ENCODE measurements at regions not wholly inside any gene's neighbourhood (a gene's known extent, or its start where the extent isn't known, plus 50 kb on each side); places are given as distances from the start of the nearest gene placed in this dataset.

DNA sequence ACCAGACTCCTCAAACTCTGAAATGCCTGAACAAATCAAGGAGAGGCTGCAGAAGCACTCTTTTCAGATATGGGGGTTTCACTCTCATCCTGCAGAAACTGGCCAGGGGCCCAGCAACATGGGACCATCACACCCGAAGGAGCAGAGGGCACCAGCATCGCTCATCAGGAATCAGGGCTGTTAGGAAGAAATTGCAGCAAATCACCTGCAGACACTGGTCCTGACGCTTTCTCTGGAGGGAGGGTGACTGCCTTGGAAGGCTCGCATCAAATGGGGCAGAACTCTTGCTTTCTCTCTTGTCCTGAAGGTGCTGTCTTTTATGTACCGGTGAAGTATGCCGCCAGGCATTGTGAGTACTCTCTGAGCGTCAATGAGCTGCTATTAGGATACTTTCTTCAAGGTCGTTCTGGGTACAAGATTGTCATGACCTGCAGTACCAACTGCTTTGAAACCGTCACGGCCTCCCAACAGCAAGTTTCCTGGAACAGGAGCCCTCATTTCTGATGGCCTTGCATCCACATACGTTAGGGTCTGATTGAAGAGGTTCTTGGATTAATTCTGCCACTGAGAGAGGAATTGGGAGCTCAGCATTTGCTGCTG, 155.7 kb upstream of the SOX1 start:
- ATAC-seq = no peak

DNA sequence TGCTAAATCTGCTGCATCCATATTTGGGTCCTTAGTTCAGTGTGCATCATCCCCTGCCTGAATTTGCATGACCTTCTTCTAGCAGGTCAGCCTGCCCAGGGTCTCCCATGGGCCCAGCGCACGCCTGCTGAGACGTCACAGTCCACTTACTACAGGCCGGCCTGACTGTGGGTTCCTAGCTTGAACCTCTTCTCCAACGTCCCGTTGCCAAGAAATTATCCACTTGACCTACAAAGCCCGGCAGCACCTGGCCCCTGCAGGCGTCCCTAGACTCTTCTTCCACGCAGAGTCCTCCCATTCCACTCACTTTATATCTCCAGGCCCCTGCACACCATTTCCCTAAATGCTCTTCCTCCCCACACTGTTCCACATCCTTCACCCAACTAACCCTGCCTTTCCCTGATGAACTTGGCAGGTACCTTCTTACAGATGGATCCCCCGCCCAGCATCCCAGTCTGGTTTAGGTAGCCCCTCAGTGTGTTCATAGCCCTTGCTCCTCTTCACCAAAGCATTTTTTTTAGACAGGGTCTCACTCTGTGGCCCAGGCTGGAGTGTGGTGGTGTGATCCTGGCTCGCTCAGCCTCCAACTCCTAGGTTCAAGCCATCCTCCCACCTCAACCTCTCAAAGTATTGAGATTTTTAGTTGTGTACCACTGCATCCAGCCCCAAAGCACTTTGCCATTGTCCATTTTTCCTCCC, 155.0 kb upstream of the SOX1 start:
- no peak for ATAC-seq

DNA sequence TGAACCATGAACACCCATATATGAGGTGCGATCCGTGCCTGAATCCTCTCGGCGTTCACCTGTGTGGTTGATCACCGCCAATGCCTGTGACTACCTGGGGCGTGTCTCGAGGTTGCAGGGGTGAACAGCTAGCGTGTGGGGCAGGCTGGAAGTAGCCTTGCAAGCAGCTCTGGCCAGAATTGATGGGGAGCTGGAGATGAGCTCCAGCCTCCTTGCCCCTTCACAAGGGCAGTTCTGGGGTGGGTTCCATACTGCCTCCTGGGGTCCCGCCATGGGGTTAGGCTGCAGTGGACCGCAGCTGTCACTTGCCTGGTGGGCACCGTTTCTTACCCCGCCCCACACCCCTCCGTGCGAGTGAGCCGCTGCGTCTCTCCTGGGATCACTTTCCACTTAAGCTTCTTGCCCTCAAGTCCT, 154.5 kb upstream of the SOX1 start:
- no peak for ATAC-seq

DNA sequence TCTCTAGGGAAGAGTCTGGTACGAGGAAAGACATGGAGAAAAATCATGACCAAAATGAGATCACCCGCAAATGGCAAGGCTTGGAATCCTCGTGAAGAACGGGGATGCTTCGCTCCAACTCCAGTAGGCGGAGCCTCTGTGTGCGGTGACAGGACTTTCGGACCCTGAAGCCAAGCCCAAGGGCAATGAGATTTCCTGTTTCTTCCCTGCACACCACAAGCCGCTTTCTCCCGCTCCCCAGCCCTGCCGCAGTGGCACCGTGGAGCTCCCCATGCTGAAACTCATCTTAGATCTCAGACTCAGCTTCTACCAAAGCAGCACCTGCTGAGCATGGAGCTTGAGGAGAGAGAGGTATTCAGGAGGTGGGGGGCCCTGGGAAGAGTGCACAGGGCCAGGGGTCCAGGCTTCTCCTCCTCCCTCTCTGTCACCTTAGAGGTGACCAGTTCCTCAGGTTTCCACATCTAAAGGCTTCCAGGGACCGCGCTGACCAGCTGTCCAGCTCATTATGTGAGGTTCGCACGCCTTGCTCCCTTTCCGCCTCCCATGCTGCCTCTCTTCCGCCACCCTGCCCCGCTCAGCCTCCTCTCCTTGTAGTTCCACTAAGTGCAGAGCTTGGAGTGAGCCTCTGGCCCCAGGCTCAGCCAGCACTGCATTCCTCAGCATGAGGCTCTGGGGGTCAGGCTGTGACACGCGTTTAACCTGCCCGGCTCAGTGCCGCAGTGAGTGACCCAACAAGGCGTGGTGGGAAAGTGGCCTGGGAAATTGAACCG, 153.8 kb upstream of the SOX1 start:
- ATAC-seq = no peak

DNA sequence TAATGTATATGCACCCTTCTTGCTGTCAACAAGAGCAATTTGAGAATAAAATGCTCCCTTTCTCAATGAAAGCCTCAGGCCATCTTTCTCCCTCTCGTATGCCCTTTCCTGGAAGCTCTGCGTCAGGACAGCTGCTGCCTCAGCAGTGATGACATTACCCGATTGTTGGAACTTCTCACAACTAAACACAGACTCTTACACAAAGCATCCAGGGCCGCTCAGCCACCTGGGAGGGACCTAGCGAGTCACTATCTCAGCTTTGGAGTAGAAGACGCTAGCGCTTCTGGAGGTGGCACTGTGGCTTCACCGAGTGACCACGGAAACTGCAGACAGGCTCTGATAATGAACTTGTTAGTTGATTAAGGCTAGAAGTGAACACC, 153.2 kb upstream of the SOX1 start:
- no peak for ATAC-seq

DNA sequence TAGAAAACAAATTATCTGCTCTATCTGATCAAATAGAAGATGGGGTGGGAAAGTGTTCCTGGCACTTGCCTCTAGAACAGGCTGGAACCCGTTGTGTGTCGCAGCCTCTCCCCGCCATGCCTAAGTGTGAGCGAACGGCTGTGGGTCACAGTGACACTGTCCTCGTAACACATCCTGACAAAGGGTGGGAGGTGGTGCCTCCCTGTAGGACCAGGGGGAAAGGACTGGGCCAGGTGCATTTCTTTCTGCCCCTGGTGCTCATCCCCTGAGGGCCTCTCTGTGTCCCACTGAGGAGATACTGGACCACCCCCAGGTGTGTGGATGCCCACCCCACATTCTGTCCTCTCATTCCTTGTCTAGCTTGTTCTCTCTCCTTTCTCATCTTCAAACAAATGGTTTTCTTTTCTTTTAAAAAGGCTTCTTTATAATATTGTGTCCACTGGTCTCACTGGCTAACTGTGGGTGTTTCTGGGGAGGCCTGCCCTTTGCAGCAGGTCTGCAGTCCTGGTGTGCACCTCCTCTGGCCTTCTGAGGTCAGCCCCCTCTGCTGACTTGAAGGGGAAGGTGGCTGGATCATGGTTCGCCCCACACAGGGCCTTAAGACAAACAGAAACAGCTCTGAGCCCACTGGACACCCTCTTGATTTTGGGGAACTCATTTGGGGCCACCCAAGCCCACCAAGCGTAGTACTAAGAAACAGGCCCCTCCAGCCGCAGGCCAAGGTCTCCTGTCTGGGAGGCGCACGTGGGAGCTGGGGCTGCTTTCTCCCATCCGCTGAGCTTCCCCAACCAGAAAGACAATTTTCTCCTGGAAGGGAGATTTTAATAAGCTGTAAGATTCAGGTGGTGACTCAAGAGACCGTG, 152.5 kb upstream of the SOX1 start:
- no peak for ATAC-seq

DNA sequence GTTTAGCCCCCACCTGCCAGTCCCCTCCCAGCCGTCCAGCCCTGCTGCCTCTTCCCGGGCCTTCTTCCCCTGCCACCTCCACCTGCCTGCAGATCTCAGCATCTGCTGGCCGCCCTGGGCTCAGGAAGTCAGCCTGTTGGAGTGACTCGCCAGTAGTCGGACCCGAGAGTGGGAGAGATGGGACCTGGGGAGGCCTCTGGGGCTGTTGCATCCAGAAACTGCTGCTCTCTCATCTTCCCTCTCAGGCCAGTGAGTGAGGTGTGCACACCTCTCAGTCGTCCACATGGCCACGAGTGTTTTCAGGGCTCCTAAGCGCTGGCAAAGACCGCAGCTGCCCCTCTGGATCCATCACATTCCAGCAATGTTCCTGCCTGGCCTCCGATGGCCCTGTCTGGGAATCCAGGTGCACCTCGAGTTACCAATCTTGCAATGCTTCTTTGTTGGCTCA, 151.8 kb upstream of the SOX1 start:
- ATAC-seq = no peak

DNA sequence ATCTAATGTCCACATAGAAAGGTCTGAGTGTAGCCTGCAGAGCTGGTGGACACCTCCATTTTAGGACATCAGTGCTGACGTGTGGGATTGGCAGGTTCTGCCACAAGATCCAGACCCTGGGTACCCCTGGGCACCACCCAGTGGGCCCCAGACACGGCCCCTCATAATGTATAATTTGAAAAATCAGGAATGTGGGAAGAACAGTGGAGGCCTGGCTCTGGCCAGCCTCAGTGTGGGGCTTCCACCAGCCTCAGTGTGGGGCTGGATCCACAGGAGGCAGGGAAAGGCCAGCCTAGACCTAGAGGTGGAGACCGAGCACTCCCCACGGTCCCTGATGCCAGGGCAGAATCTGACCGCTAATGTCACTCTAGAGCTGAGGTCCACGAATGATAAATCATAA, 150.7 kb upstream of the SOX1 start:
- ATAC-seq = no peak

DNA sequence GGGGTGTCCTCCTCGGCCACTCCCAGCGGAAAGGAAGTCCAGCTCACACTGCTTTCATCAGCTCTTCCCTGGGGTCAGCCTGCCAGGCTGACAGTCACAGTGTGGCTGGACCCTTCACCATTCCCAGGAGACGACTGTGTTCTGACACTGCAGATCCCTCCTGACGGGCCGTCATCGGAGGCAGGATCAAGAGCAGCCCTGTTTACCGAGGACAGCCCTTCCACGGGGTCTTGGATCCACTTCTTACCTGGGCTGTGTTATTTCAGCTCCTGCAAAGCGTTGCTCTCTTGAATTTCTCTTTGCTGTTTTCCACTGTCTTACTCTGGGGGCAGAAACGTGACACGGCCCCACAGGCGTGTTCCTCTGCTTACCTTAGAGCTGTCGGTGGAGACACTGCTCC, 149.9 kb upstream of the SOX1 start:
- ATAC-seq = no peak

DNA sequence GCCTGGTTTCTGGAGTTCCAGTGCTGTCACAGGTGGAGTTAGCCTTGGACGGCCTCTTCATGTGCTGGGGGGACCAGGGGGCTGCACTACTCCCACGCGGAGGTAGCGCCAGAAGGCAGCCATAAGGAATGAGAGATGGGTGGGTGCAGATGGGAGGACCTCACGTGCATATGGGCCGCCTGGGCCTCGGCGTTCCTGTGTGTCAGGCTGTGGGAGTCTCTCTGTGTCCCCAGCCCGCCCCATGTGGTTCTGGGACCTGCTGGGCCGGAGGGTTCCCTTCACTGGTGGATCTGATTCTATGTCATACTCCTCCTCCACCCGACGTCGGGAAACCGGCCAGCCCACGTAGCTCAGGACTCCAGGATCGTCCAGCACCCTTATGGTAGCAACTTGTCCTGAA, 149.0 kb upstream of the SOX1 start:
- ATAC-seq = no peak

DNA sequence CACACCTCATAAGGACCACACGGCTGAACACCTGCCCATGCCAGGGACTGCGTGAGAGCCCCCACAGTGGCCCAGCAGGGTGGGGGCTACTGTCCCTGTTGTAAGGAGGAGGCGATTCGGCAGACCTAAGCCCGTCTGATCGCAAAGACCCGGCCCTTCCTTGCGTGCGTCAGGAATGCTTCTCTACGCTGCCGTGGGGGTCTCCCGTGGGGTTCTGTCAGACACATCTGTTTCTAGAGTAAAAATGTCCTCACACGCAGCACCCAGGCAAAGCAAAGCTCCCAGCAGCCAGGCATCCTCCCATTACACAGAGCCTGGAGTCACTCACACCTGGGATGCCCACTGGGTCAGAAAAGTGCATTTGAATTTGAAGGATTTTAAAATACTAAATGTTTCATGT, 147.7 kb upstream of the SOX1 start:
- no peak for ATAC-seq

DNA sequence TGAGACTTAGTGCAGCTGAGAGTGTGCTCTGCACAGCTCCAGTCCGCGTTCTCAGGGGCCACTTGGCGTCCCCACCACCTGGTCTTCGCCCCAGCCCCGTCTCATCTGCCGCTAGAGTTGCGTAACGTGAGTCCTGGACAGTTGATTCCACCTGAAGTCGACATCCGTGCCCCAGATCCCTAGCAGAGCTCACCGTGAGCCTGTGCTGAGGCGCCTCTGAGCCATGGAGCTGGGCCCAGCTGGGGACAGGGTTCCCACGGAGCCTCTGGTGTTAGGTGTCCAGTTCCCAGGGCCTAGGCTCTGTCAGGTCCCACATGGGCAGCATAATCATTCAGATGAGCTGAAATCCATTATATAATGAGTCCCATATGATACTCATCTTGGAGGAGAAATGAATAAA, 147.1 kb upstream of the SOX1 start:
- no peak for ATAC-seq

DNA sequence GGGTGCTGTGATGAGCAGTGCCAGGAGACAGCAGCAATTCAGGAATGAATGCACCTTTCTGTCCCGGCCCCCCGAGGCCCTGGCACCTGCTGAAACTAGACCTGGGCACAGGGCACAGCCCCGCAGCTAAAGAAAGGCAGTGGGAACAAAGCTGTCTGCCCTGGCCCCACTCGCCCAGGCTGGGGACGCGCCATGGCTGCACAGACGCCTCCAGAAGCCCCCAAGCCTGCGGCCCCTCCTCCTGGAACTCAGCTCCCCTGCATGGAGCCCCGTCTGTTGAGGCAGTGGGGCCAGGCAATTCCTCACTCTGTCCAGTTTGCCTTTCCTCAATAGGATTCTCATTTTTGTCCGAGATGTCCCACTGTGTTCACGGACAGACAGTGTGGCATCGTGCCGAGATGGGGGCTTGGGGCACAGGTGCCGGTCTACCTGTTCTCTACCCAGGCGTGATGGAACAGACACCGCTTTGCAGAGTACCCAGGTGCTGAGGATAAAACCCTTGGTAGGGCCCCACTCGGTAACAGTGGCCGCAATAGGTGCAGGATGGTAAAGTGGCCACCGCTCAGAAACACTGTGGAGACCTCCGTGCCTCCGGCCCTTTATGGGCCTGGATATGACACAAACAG, 146.5 kb upstream of the SOX1 start:
- no peak for ATAC-seq

DNA sequence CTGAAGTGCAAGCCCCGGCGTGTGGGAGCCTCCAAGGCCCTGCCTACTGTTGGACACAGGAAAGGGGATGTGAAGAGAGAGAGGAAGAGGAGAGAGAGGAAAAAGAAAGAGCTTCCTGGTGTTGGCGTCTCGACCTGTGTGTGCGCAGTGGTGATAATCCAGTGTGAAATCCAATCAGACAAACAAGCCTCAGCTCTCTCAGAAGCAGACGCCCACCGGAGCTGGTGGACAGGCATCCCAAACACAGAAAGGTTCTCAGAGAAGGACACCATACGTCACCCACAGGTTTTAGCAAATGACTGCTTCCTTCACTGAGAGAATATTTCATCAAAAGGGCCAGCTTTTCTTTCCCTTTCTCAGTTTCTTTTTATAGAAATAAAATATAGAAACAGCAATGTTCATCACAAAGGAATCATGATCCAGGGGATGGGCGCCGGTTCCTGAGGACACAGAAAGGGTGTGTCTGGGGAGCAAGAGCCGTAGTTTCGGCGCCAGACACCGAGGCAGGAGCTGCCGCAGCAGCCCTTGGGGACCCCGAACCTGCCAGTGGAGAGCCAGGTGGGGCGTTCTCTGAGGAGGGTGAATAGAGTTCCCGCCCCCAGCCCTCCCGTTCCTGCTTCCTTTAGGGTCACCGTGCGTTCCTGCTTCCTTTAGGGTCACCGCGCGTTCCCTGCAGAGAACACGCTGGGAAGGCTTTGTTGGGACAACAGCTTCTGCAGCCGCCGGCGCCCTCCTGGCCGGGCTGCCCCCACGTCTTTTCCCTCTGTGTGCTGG, 145.8 kb upstream of the SOX1 start:
- ATAC-seq = no peak

DNA sequence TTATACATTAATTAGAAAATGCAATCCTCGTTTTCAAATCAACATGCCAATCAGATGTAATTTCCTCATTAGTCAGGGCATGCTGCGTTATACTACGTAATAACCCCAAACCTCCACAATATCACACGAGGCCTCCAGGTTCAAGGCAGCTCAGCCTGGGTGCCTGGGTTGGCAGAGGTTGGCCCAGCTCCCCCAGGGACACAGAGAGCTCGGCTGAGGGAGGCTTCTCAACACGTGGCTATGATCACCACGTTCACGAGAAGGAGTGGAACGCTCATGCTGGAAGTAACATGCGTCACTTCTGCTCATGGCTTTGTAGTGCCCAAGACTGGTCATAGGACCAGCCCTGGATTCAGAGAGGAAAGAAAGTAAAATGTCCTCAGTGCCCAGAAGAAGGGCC, 144.9 kb upstream of the SOX1 start:
- ATAC-seq = no peak

DNA sequence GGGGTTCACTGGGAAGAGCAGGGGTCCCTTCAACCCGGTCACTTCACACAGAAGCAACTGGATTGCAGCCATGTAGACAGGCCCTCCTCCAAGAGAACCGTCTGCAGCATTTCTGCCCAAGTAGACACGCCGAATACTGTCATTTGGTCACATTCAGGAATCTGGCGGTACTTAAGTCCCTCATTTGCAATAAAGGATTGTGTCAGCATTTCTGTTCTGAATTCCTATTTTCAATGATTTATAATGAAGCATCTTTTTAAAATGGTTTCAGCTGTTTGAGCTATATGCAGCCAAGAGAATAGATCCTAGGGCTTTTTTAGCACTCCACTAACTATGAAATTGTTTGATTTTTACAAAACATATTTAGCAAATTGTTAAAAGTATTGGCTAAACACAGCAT, 143.5 kb upstream of the SOX1 start:
- ATAC-seq = no peak

DNA sequence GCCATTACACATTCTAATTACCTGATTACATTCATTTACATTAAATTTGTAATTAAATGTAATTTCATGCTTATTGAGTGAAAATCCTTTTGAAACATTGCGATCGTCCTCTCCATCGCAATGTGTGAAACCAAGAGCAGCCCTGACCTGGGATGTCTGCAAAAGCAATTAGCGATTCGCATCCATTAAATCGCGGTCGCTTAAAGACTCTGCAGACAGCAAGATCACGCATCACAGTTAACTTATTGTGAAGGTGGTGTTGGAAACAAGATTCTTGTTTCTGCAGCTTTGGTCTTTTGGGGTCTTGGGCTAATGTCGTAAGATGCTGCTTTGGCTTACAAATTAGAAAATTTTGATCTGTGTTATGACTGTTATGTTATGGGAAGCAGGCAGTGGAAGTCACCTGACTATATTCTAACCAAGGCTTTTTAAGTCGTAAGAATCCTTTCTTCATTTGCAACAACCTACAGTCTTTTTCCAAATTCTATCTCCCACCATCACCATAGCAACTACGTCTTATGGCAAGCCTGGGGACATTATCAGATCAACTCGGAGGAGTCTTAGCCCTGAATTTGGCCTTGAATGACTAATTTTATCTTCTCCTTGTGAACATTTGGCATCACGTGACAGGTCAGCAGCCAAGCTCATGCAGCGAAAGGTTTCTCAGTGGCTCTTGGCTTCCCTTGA, 142.8 kb upstream of the SOX1 start:
- no peak for ATAC-seq

DNA sequence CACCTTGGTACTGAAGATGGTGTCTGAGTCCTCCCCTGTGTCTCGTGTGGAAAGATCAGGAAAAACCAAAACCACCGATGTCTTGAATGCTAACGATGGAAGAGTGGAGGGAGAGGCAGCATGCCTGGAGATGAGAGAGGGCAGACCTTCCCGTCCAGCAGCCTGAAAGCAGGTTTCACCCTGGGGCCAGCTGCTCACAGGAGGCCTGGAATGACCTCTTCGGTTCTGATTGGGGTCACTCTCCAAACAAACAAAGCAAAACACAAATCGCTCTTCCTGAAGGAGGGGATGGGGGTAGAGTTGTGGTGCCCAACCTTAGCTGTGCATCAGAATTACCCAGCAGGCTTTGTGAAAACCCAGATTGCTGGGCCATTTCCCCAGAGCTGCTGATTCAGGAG, 142.3 kb upstream of the SOX1 start:
- ATAC-seq = no peak

DNA sequence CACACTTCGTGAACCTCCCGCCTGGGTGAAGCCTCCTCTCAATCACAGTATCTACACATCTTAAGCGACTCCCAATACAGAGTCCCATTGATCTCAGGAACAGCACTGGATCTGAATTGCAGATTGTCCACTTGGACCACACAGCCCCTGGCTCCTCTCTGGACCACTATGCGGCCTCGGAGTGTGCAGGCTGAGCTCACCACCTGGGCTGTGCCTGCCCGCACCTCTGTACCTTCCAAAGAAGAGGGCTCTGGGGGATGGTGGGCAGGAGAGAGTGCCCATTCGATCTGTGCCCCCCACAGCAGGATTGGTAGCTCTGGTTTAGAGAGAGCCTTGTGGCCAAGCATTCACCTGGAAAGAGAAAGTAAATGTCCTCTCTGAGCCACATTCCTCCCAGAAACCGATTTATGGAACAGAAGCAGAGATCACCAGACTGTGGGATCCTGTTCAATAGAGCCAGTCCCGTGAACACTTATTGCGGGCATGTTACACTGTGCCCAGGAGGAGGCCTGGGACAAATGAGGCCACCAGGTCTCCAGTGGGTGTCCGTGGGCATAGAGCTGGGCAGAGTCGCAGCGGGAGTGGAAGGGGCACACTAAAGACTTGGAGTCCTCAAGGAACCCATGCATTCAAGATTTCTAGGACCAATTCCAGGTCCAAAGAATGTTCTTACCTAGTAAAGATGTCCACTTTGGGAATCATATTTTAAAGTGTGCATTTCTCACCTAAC, 141.6 kb upstream of the SOX1 start:
- ATAC-seq = no peak

DNA sequence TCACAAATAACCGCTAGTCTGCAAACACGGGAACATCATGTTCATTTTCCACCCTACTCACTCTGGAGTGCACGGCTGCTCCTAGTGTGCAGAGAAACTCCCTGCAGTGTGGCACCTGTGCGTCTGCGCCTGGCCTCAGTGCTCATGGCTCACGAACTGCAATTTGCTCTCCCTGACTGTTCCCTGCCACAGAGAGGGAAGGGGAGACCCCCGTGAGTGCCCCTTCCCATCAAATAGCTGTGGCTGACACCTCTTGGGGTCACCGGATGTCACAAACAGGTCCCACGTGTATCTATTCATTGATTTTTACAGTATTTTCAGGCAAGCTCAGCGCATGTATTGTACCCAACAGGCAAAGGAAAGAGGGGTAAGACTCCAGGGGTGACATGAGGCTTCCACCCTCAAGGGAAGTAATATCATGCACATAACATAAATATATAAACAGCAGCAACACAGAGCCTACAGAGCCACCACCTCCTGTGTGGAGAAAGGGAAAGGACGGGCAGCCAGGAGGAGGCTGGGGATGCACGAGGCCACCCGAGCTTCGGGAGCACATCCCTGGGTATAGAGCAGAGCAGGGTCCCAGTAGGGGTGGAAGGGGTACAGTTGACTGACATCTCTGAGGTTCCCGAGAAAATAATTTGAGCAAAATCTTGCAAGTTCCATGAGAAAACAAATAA, 140.3 kb upstream of the SOX1 start:
- no peak for ATAC-seq
